ENCODE measurements at regions not wholly inside any gene's neighbourhood (a gene's known extent, or its start where the extent isn't known, plus 50 kb on each side); places are given as distances from the start of the nearest gene placed in this dataset.

DNA sequence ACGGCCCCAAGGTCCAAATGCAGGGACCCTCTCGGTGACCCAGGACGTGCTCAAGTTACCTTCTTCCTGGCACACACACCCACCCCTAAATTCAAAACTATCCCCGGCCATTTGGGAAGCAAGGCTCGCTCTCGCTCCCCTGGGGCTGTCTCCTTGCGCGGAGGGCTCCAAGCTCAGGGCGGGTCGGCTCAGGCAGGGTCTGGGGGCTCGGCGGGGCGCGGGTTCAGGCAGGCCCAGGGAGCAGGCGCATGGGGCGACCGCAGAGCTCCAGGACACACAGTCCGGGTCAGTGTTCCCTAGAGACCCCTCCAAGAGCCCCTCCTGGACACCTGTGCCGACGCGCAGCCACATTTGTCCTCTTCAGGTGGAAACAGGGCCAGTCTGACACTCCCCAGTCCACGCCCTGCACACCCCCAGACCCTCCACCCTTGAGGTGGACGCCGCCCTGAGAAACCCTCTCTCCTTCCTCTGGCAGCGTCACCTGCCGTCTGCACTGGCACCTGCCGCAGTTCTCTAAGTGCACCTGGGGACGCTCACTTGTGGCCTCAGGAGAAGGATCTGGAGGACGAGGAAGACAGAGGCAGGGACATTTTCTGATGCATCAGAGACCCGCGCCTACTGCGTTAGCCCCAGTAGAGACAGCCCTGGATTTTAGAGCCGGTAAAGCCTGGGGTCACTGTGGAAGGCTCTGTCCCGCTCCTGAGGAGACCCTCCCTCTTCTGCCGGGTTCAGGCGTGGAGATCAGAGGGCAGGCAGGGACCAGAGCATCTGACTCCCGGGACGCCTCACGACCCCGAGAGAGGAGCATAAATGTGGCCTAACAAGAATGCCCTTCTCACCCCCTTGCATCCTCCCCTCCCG lies 138.8 kb downstream of the TWIST2 start:
- no peaks in the 10 kb centered on the region for H3K36me3 ChIP-seq (ENCODE audit: control insufficient read depth in 1 of 2, insufficient read depth in 2 of 2, low read length in 2 of 2)
- no peak overlapping the region for H3K27ac ChIP-seq (ENCODE audit: low read length)
- H3K9me3 ChIP-seq (ENCODE audit: control insufficient read depth in 1 of 2, low read length in 2 of 2), result no peaks in the 10 kb centered on the region
- no peak overlapping the region for H3K4me3 ChIP-seq (ENCODE audit: low read depth in 1 of 2, low read length in 2 of 2)
- H3K4me1 ChIP-seq (ENCODE audit: control insufficient read depth in 1 of 2, insufficient read depth in 2 of 2, low read length in 2 of 2), result no peaks in the 10 kb centered on the region
- H3K27me3 ChIP-seq (ENCODE audit: low read depth, low read length), result no peaks in the 10 kb centered on the region

DNA sequence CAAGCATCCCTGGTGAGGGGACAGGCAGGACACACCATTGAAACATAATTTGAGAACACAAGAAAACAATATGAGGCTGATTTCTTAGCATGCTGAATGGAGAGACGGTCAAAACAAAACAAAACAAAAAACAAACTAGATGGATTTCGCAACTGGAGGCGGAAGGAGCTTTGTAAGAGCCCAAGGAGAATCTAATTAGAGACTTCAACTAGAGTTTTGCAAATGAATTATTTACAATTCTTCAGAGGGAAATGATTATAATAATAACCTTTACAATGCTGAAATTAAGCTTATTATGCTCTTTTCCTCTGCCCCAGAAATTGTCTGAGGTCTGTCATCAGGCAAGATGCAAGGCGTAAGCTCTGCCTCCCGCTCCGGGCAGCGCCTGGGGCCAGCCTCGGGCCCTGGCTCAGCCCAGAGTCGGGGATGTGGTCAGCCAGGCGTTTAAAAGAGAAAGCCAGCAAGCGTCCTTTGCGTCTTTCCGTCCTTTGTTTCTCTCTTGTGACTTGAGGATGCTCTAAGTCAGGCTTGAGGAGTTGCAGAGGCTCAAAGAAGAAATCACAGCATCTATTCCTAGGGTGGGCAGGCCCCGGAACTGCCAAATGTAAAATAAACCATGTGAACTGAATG lies 139.6 kb downstream of the TWIST2 start:
- H3K36me3 ChIP-seq (ENCODE audit: control insufficient read depth in 1 of 2, insufficient read depth in 2 of 2, low read length in 2 of 2), result no peaks in the 10 kb centered on the region
- H3K4me1 ChIP-seq (ENCODE audit: control insufficient read depth in 1 of 2, insufficient read depth in 2 of 2, low read length in 2 of 2), result no peaks in the 10 kb centered on the region
- H3K9me3 ChIP-seq (ENCODE audit: control insufficient read depth in 1 of 2, low read length in 2 of 2), result no peaks in the 10 kb centered on the region
- H3K4me3 ChIP-seq (ENCODE audit: low read depth in 1 of 2, low read length in 2 of 2), result no peak overlapping the region
- H3K27me3 ChIP-seq (ENCODE audit: low read depth, low read length), result no peaks in the 10 kb centered on the region
- H3K27ac ChIP-seq (ENCODE audit: low read length), result no peak overlapping the region

DNA sequence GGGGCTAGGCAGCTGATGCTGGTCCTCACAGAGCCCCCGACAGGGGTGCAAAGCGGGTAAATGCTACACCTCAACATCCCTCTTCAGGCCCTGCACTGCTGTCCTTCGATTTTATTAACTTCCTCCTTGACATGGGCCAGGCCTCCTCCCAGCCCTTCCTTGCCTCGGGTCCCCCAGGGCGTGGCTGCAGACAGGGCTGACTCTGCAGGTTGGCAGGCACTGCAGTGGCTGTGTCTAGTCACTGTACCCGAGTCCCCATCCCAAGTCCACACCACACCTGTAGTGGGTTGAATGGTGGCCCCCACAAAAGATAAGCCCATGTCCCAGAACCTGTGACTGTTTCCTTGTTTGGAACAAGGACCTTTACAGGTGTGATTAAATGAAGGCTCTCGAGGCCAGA lies 140.2 kb downstream of the TWIST2 start:
- Histone ChIP-seq H3K4me3 (ENCODE audit: low read depth in 1 of 2, low read length in 2 of 2) (no peak overlapping the region), H3K27me3 (ENCODE audit: low read depth, low read length) (no peaks in the 10 kb centered on the region), H3K9me3 (ENCODE audit: control insufficient read depth in 1 of 2, low read length in 2 of 2) (no peaks in the 10 kb centered on the region), H3K4me1 (ENCODE audit: control insufficient read depth in 1 of 2, insufficient read depth in 2 of 2, low read length in 2 of 2) (no peaks in the 10 kb centered on the region), H3K36me3 (ENCODE audit: control insufficient read depth in 1 of 2, insufficient read depth in 2 of 2, low read length in 2 of 2) (no peaks in the 10 kb centered on the region), H3K27ac (ENCODE audit: low read length) (no peak overlapping the region)

DNA sequence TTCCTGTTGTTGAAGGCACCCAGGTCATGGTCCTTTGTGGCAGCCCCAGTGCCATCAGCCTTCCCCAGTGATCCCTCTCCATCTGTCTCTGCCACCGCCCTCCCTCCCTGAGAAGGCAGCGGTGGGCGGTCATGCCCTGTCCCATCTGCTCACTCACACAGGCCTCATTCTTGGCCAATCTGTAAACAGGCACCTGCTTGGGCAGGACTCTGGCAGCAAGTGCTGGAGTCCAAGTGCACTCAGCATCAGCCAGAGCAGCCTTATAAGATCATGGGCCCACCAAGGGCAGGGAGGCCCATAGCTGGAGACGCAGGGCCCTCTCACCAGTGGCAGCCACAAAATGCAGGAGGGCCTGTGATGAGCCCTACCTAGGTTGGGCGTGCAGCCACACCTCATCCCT lies 140.9 kb downstream of the TWIST2 start:
- Histone ChIP-seq H3K27ac (ENCODE audit: low read length) (no peak overlapping the region), H3K27me3 (ENCODE audit: low read depth, low read length) (no peaks in the 10 kb centered on the region), H3K4me3 (ENCODE audit: low read depth in 1 of 2, low read length in 2 of 2) (no peak overlapping the region), H3K4me1 (ENCODE audit: control insufficient read depth in 1 of 2, insufficient read depth in 2 of 2, low read length in 2 of 2) (no peaks in the 10 kb centered on the region), H3K9me3 (ENCODE audit: control insufficient read depth in 1 of 2, low read length in 2 of 2) (no peaks in the 10 kb centered on the region), H3K36me3 (ENCODE audit: control insufficient read depth in 1 of 2, insufficient read depth in 2 of 2, low read length in 2 of 2) (no peaks in the 10 kb centered on the region)

DNA sequence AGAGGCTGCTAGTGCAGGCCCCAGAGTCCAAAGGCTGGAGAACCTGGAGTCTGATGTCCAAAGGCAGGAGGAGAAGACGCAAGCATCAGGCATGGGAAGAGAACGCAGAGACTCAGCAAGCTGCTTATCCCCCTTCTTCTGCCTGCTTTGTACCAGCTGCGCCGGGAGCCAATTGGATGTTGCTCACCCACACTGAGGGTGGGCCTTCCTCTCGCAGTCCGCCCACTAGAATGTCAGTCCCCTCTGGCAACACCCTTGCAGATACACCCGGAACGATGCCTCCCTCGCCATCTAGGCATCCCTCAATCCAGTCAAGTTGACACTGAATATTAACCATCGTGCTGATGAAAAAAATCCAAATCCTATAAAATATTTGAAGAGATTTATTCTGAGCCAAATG lies 141.6 kb downstream of the TWIST2 start:
- Histone ChIP-seq H3K4me1 (ENCODE audit: control insufficient read depth in 1 of 2, insufficient read depth in 2 of 2, low read length in 2 of 2) (no peaks in the 10 kb centered on the region), H3K9me3 (ENCODE audit: control insufficient read depth in 1 of 2, low read length in 2 of 2) (peaks cover 0 to under 1% of the 10 kb centered on the region in 2 donors), H3K4me3 (ENCODE audit: low read depth in 1 of 2, low read length in 2 of 2) (no peak overlapping the region), H3K27ac (ENCODE audit: low read length) (no peak overlapping the region), H3K36me3 (ENCODE audit: control insufficient read depth in 1 of 2, insufficient read depth in 2 of 2, low read length in 2 of 2) (no peaks in the 10 kb centered on the region), H3K27me3 (ENCODE audit: low read depth, low read length) (no peaks in the 10 kb centered on the region)

DNA sequence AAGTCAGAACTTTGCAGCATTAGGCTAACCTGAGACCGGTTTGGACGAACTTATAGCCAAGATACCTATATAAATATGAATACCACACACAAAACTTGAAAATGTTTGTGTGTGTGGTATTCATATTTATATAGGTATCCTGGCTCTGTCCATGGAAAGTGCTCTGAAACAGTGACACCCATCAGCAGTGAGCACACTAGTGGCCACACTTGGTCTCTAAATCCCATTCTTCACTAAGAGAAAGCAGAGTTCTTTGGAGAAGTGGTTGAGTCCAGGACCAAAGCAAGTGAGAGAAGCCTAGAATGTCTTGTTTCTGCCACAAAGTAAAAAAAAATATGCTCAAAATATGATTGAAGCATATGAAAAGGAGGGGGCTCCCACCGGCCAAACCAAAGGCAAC lies 146.5 kb downstream of the TWIST2 start:
- Histone ChIP-seq H3K36me3 (ENCODE audit: control insufficient read depth in 1 of 2, insufficient read depth in 2 of 2, low read length in 2 of 2) (no peaks in the 10 kb centered on the region), H3K4me1 (ENCODE audit: control insufficient read depth in 1 of 2, insufficient read depth in 2 of 2, low read length in 2 of 2) (peaks cover 0 to 5% of the 10 kb centered on the region in 2 donors), H3K9me3 (ENCODE audit: control insufficient read depth in 1 of 2, low read length in 2 of 2) (peaks cover 0 to 4% of the 10 kb centered on the region in 2 donors), H3K27me3 (ENCODE audit: low read depth, low read length) (no peaks in the 10 kb centered on the region), H3K4me3 (ENCODE audit: low read depth in 1 of 2, low read length in 2 of 2) (no peak overlapping the region), H3K27ac (ENCODE audit: low read length) (no peak overlapping the region)

DNA sequence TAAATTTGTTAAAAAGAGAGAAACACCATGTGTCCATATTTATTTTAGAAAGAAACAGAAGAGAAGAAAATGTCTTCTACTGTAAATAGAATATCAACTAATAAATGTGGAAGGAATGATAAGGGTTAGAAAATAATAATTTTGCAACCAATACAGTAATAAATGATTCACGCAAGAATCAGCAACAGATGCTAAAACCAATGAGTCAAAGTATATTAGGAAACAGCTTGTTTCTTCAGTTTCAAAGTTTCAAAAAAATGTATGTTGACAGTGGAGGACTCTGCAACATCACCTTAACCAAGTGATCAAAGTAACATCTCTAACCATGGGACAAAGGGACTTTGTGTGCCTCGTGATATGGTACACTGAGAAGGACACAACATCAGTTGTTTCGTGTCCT lies 147.0 kb downstream of the TWIST2 start:
- Histone ChIP-seq H3K36me3 (ENCODE audit: control insufficient read depth in 1 of 2, insufficient read depth in 2 of 2, low read length in 2 of 2) (no peaks in the 10 kb centered on the region), H3K4me3 (ENCODE audit: low read depth in 1 of 2, low read length in 2 of 2) (no peak overlapping the region), H3K27ac (ENCODE audit: low read length) (no peak overlapping the region)

DNA sequence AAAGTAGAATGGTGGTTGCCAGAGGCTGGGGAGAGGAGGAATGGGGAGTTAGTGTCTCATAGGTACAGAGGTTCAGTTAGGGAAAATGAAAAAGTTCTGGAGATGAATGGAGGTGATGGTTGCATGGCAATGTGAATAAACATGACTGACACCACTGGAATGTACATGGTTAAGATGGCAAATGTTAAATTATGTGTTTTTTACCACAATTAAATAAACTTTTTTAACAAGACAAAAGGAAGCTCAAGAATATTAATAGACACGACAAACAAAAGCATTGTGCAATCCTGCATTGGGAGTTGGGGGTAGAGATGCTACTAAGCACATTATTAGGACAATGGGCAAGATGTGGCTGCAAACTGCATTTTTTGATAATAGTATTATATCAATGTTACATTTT lies 147.7 kb downstream of the TWIST2 start:
- peaks cover 0 to 7% of the 10 kb centered on the region in 2 donors for H3K4me1 ChIP-seq (ENCODE audit: control insufficient read depth in 1 of 2, insufficient read depth in 2 of 2, low read length in 2 of 2)
- no peaks in the 10 kb centered on the region for H3K27me3 ChIP-seq (ENCODE audit: low read depth, low read length)
- no peaks in the 10 kb centered on the region for H3K36me3 ChIP-seq (ENCODE audit: control insufficient read depth in 1 of 2, insufficient read depth in 2 of 2, low read length in 2 of 2)
- H3K9me3 ChIP-seq (ENCODE audit: control insufficient read depth in 1 of 2, low read length in 2 of 2), result peaks cover 0 to 7% of the 10 kb centered on the region in 2 donors
- no peak overlapping the region for H3K4me3 ChIP-seq (ENCODE audit: low read depth in 1 of 2, low read length in 2 of 2)
- H3K27ac ChIP-seq (ENCODE audit: low read length), result no peak overlapping the region

More for the DNA sequence above, 147.0 kb downstream of the TWIST2 start:
- peaks cover 0 to 4% of the 10 kb centered on the region in 2 donors for H3K9me3 ChIP-seq (ENCODE audit: control insufficient read depth in 1 of 2, low read length in 2 of 2)
- no peaks in the 10 kb centered on the region for H3K27me3 ChIP-seq (ENCODE audit: low read depth, low read length)
- H3K4me1 ChIP-seq (ENCODE audit: control insufficient read depth in 1 of 2, insufficient read depth in 2 of 2, low read length in 2 of 2), result peaks cover 0 to 7% of the 10 kb centered on the region in 2 donors

DNA sequence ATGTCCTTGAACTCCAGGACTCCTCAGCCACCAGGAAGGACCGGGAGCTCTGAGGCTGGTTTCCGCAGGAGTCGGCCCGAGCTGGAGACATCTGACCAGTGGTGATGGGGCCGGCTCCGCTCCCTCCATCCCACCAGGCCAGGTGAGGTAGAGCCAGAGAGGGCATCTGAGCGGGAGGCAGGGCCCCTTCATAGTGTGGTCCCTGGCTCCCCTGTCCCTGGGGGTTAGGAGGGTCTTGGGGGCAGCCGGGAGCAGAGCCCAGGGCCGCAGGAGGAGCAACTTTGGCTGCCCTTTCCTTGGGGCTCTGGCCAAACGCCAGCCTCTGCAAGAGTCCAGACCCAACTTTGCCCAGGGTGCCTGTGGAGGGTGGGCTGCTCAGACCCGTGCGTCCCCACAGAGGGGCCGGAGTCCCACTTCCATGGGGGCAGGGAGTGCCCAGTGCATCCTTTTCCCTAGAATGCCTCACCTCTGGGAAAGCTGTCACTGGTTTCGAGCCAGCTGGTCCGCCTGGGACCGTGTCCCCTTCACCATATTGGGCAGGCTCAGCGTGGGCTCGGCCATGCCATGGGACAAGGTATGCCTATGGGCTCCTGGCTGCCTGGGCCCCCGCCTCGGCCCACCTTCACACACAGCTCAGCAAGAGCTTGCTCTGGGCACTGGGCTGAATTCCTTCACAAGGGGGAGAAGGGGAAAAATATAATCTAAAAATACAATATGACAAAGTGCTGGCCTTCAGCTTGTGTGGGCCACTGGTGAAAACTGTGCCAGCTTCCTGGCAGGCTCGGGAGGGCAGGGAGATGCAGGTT lies 148.6 kb downstream of the TWIST2 start:
- H3K9me3 ChIP-seq (ENCODE audit: control insufficient read depth in 1 of 2, low read length in 2 of 2), result peaks cover 0 to 9% of the 10 kb centered on the region in 2 donors
- H3K4me3 ChIP-seq (ENCODE audit: low read depth in 1 of 2, low read length in 2 of 2), result no peak overlapping the region
- peaks cover 0 to 7% of the 10 kb centered on the region in 2 donors for H3K4me1 ChIP-seq (ENCODE audit: control insufficient read depth in 1 of 2, insufficient read depth in 2 of 2, low read length in 2 of 2)
- no peaks in the 10 kb centered on the region for H3K27me3 ChIP-seq (ENCODE audit: low read depth, low read length)
- no peaks in the 10 kb centered on the region for H3K36me3 ChIP-seq (ENCODE audit: control insufficient read depth in 1 of 2, insufficient read depth in 2 of 2, low read length in 2 of 2)
- H3K27ac ChIP-seq (ENCODE audit: low read length), result no peak overlapping the region

DNA sequence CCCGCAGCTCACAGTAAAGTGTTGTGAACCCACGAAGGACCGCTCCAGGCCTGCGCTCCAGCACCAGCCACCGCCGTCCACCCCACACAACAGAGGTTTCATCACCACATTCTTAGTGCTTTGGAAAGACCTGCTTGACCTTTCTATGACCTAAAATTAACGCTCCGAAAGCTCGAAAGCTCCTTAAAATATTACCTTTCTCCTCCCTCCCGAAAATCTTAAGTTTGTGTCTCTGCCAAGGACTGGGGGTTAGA lies 149.2 kb downstream of the TWIST2 start:
- Histone ChIP-seq H3K27me3 (ENCODE audit: low read depth, low read length) (no peaks in the 10 kb centered on the region), H3K27ac (ENCODE audit: low read length) (no peak overlapping the region), H3K4me1 (ENCODE audit: control insufficient read depth in 1 of 2, insufficient read depth in 2 of 2, low read length in 2 of 2) (peaks cover 0 to 7% of the 10 kb centered on the region in 2 donors), H3K36me3 (ENCODE audit: control insufficient read depth in 1 of 2, insufficient read depth in 2 of 2, low read length in 2 of 2) (no peaks in the 10 kb centered on the region), H3K4me3 (ENCODE audit: low read depth in 1 of 2, low read length in 2 of 2) (no peak overlapping the region), H3K9me3 (ENCODE audit: control insufficient read depth in 1 of 2, low read length in 2 of 2) (peaks cover 0 to 9% of the 10 kb centered on the region in 2 donors)

DNA sequence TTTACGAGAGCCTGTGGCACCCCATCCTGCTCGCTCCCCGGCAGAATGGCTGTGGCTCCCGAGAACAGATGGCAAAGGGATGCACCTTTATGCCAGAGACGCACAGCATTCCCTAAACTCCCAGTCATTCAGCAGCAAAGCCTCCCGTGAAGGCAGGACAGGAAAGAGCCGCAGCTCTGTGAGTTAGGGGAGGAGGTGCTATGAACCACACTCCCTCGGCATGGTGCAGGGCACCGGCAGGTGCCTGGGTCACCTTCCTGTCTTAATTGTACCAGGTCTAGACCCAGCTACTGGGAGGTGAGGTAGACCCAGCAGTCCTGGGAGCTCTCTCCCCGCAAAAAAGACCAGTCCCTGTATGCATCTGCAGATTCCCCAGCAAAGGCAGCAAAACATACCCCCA lies 149.8 kb downstream of the TWIST2 start:
- Histone ChIP-seq H3K9me3 (ENCODE audit: control insufficient read depth in 1 of 2, low read length in 2 of 2) (peaks cover 0 to 9% of the 10 kb centered on the region in 2 donors), H3K4me1 (ENCODE audit: control insufficient read depth in 1 of 2, insufficient read depth in 2 of 2, low read length in 2 of 2) (peaks cover 0 to 7% of the 10 kb centered on the region in 2 donors), H3K27ac (ENCODE audit: low read length) (no peak overlapping the region), H3K27me3 (ENCODE audit: low read depth, low read length) (no peaks in the 10 kb centered on the region), H3K36me3 (ENCODE audit: control insufficient read depth in 1 of 2, insufficient read depth in 2 of 2, low read length in 2 of 2) (no peaks in the 10 kb centered on the region), H3K4me3 (ENCODE audit: low read depth in 1 of 2, low read length in 2 of 2) (no peak overlapping the region)
